GM19455 (cell line): ENCODE measurements at regions not wholly inside any gene's neighbourhood (a gene's known extent, or its start where the extent isn't known, plus 50 kb on each side); places are given as distances from the start of the nearest gene placed in this dataset.

Source experiments
- ATAC-seq: cut with Tn5 transposase; IDR thresholded peaks from one replicate; pipeline ENCODE4 v1.9.1; 2021; ENCODE audit not compliant: unreplicated experiment

DNA sequence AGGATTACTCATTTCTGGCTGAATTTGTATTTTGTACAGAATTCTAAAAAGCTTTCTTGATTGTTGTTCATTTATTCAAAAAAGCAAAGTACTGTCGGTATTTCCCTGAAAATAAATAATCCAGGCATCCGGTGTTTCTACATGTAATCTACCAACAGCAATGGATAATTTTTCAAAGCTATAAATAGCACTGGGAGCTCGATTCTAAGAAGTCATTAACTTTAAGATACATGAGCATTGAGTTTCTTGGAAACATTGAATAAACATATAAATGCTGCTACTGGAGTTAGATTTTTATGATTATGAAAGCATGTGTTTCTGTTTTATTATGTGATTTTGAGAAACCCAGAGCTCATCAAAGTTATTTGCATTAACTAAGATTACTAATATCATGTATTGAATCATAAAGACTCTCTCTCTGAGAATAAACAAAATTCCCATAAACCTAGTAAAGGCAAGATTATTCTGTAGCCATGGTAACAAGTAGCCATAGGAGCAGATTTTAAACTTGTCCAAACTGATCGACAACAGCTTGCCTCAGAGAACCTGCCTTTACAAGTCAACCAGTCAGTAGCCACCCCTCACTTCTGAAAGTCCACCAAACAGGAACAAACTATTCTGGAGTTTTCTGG, 197.0 kb downstream of the DRD1 start:
- no peak for ATAC-seq

- no peak for ATAC-seq
These were observed 197.6 kb downstream of the DRD1 start for GRCh38 chr5:175246242-175246888.

DNA sequence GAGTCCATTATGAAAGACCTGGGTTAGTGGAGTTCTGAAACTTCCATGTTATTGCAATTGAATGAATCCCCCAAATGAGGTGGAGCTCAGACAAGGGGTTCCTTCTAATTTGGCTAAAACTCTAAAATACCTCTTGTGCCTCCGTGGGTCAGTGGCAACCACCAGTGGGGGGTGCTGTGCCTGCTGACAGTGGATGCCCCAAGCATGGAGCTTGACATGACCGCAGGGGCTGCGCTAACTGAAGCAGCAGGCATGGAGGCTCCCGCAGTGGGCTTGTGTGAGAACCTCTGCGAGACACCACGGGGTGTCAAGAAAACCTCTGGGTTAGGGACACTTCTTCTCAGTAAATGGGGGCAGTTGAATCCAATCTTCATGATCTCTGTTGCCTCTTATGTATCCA, 200.5 kb downstream of the DRD1 start:
- ATAC-seq = no peak

DNA sequence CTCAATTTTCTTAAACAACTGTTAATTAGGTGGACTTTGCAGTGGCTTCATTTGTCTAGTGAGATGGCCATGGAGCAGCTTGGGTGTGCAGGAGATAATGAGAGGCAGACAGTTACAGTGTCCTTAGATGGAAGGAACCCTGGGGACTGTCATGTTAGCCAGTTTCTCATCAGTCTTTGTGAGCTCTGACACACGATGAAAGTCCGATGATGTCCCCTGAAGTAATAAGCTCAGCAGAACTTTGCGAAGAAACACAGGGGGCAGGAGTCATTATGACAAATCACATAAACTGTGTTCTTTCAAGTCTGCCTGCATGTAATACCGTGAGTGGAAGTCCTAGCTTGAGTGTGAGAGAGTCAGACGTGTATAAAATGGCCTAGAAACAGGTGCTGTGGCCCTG, 201.8 kb downstream of the DRD1 start:
- no peak for ATAC-seq

DNA sequence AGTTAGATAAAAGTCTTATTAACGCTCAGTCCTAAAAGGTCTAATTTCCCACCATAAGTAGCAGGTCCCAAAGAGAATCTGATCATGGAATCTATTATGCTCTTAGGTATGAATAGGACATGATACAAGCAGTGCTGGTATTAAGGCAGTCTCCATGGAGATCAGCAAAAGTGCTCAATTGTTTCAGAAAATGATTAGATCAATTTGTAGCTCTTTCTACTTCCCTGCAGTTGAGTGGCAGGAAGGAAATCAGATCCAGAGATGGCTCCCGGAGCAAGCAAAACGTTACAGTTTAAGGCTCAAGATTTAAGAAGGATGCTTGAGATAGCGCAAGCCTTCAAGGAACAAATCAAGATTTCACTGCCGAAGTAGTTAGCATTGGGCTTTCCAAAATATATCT, 205.7 kb downstream of the DRD1 start:
- no peak for ATAC-seq

DNA sequence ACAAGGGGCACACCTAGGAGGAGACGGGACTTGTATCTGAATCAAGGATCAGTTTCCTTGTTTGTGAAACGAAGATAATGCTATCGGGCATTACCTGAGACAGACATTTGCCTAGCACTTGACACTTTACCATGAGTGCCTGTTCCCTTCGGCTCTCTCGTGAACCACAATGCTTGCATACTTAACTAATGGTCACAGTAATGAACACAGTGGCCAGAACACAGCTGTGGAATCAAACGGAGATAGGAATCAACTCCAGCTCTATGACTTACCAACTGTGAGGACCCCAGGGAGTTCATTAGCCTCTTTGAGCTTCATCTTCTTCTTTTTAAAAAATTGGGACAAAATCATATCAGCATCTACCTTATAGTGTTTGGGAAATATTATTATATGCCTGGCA, 207.8 kb downstream of the DRD1 start:
- ATAC-seq = no peak

DNA sequence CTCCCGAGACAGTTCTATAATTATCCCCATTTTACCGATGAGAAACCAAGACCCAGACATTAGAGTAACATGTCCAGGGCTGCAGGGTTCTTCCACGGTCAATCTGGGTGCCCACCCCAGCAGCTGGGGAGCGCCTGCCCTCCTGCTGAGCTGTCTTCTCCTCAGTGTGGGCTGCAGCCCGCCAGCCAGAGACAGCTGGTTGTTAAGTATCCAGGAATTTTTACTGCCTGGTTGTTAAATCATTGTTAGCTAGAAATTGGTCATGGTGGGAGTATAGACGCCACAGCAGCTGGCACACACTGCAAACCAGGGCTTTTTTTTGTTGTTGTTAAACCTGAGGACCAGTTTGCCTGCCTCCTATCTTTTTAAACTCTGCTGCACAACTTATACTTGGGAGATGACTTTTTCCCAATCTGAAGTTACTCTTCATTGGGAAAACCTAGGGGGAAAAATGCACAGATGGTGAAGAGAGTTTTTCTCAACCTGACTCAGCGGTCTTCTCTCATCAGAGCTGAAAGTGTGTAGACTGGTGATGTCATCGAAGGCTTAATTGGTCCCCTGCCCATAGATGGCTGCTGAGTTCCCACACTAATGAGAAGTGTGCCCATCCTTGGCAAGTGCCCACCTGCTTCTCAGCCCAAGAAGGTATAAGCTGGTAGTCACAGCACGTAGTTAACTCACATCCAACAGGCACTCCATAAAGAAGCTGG, 208.6 kb downstream of the DRD1 start:
- ATAC-seq = no peak

GRCh38 chr5:175230299-175230698, 213.7 kb downstream of the DRD1 start:
- no peak for ATAC-seq

GRCh38 chr5:175226506-175226905, 217.5 kb downstream of the DRD1 start:
- ATAC-seq = no peak

GRCh38 chr5:175223291-175223690, 220.7 kb downstream of the DRD1 start:
- no peak for ATAC-seq

- ATAC-seq = no peak
These were observed 221.4 kb downstream of the DRD1 start for GRCh38 chr5:175222621-175223020.

- ATAC-seq = no peak
These were observed 223.4 kb downstream of the DRD1 start for GRCh38 chr5:175220549-175220948.

- ATAC-seq = no peak
These were observed 224.6 kb downstream of the DRD1 start for GRCh38 chr5:175219366-175219765.

DNA sequence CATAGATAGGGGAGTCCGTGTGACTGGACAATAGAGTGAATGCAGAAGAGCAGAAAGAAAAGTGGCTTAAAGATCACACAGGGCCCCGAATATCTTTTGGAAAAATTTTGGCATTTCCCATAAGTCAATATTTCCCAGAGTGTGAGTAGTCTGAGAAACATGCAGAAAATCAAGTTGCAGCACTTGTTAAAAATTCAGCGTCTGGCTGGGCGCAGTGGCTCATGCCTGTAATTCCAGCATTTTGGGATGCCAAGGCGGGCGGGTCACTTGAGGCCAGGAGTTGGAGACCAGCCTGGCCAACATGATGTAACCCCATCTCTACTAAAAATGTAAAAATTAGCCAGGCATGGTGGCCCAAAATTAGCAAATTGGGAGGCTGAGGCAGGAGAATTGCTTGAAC, 227.0 kb downstream of the DRD1 start:
- ATAC-seq = no peak

DNA sequence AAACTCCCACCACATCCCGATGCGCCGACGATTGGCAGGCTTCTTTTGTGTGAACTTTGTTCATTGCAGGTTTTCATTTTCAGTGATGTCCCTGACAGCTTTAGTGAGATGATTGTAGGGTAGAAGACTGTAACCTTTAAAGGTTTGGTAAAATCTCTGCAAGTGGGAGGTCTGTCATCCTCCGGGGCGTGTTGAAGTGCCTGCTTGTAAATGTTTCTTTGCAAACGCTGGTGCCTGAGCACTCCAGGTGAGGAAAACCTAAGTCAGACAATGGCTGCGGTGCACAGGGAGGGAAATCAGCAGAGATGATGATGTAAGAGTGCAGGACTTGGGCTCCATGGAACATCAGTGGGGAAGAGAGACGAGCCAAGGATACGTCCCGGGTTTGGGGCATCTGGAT, 228.1 kb downstream of the DRD1 start:
- no peak for ATAC-seq

GRCh38 chr5:175214152-175214551, 229.8 kb downstream of the DRD1 start:
- ATAC-seq = no peak

DNA sequence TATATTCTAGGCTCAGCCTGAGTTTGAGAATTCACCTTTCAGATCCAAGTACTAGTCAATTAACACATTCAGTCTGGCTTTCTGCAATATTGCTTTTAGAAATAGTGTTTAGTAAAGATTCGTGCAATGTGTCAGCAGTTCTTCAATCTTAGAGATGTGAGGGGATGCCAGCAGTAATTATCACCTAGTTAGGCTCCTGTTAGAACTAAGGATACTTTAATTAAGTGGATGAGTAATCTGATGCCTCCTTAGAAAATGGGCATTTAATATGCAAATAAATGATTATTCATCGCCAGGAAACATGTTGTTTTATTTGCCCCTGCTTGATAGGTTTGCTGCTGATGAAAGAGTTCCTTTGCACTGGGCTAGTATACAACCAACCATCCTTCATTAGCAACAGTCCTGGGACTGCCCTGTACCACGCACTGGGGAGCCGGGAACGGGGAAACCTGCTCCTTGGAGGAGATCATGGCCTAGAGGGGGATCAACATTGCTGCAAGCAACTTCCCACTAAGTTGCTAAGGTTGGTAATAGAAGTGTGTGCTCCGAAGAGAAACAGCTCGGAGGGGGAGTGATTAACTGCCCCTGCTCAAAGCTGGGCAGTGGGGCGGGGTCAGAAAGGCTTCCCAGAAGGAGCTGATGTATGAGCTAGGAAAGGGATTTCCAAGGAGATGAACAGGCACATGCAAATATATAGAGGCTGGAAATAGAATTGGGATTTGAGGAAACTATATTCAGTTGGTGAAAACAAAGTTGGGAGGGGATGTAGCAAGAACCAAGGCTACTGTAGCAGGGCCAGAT, 231.8 kb downstream of the DRD1 start:
- ATAC-seq = no peak

GRCh38 chr5:175207321-175208040, 236.5 kb downstream of the DRD1 start:
- ATAC-seq = no peak

DNA sequence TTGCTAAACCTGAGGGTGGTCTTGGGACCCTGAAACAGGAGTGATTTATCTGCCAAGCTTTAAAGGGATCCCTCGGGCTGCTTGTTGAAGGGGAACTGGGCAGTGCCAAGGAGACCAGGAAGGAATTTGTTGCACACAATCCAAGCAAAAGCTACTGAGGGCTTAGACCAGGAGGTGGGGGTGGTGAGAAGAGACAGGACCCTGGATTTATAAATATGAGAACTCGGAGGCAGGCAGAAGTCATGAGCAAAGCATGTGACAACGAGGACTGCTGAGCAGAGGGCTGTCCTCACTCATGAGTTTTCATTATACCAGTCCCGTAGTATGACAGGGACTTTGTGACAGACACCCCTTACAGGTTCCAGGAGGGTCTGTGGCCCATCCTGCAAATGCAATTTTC, 237.3 kb downstream of the DRD1 start:
- no peak for ATAC-seq

- no peak for ATAC-seq
These were observed 241.4 kb downstream of the DRD1 start for GRCh38 chr5:175202463-175203068.

- ATAC-seq = no peak
These were observed 242.6 kb downstream of the DRD1 start for GRCh38 chr5:175201393-175201792.
